ENCODE measurements at regions not wholly inside any gene's neighbourhood (a gene's known extent, or its start where the extent isn't known, plus 50 kb on each side); places are given as distances from the start of the nearest gene placed in this dataset.

GRCh38 chr3:13168391-13168790, 95.2 kb upstream of the IQSEC1 start:
- no peak for DNase-seq

- DNase-seq = no peak
Observed at GRCh38 chr3:13167829-13168228, 94.6 kb upstream of the IQSEC1 start.

- DNase-seq = no peak
Observed at GRCh38 chr3:13167064-13167743, 94.0 kb upstream of the IQSEC1 start.

GRCh38 chr3:13166243-13167063, 93.2 kb upstream of the IQSEC1 start:
- no peak for DNase-seq

- no peak for DNase-seq
Observed at GRCh38 chr3:13165576-13165975, 92.3 kb upstream of the IQSEC1 start.

- DNase-seq = no peak
Observed at GRCh38 chr3:13164893-13165492, 91.8 kb upstream of the IQSEC1 start.

GRCh38 chr3:13163848-13164382, 90.7 kb upstream of the IQSEC1 start:
- DNase-seq = no peak

- DNase-seq = no peak
Observed at GRCh38 chr3:13162549-13163320, 89.5 kb upstream of the IQSEC1 start.

- no peak for DNase-seq
Observed at GRCh38 chr3:13161771-13162535, 88.7 kb upstream of the IQSEC1 start.

- no peak for DNase-seq
Observed at GRCh38 chr3:13161021-13161759, 88.0 kb upstream of the IQSEC1 start.

- DNase-seq = no peak
Observed at GRCh38 chr3:13160619-13161018, 87.4 kb upstream of the IQSEC1 start.

GRCh38 chr3:13159890-13160289, 86.7 kb upstream of the IQSEC1 start:
- DNase-seq = no peak

GRCh38 chr3:13158871-13159270, 85.6 kb upstream of the IQSEC1 start:
- DNase-seq = no peak

GRCh38 chr3:13158408-13158807, 85.2 kb upstream of the IQSEC1 start:
- no peak for DNase-seq

GRCh38 chr3:13157986-13158385, 84.8 kb upstream of the IQSEC1 start:
- DNase-seq = no peak

- no peak for DNase-seq
Observed at GRCh38 chr3:13152826-13153710, 79.8 kb upstream of the IQSEC1 start.

GRCh38 chr3:13150624-13151023, 77.4 kb upstream of the IQSEC1 start:
- DNase-seq = no peak

GRCh38 chr3:13149330-13150108, 76.3 kb upstream of the IQSEC1 start:
- no peak for DNase-seq

- no peak for DNase-seq
Observed at GRCh38 chr3:13148561-13149329, 75.5 kb upstream of the IQSEC1 start.
